SK-N-SH (cell line): ENCODE measurements at regions not wholly inside any gene's neighbourhood (a gene's known extent, or its start where the extent isn't known, plus 50 kb on each side); places are given as distances from the start of the nearest gene placed in this dataset.

Experiments used
- CTCF ChIA-PET: fragments of 300-600, 350-600 bp; formaldehyde crosslinking; extraction: SDS; loops from one replicate; lab custom pipeline; 2021; lab: Yijun Ruan, JAX
- POLR2A ChIA-PET: fragments of 350-600 bp; sonication (Branson Sonifier 250); formaldehyde crosslinking; extraction: SDS; loops from one replicate; lab custom pipeline; 2020; ENCODE audit warnings: antibody characterized with exemption, inconsistent platforms; lab: Yijun Ruan, JAX
- DNase-seq: peaks from one replicate; pipeline ENCODE4 v3.0.0; 2012
- H2AFZ ChIP-seq: fragments of 200-600 bp; sonication (generic); 2 replicates; pipeline ENCODE4 v1.8.1; 2016; ENCODE audit warnings: antibody characterized with exemption, mild to moderate bottlenecking, low read depth
- H3F3A ChIP-seq: fragments of 200-600 bp; sonication (generic); replicated peaks from 2 replicates; pipeline ENCODE3; 2016; ENCODE audit warnings: antibody characterized with exemption, mild to moderate bottlenecking; ENCODE audit not compliant: insufficient read depth
- H3K27ac ChIP-seq, 2 experiments: fragments of 200-500 bp in 1 of 2; fragments of 200-600 bp in 1 of 2; sonication (Bioruptor generic) in 1 of 2; sonication (generic), shearing (Covaris generic) in 1 of 2; 2 replicates each; pipeline versions ENCODE4 v1.5.1 to v1.6.1; 2014 to 2016; ENCODE audit warnings: low read depth in 2 of 2, inconsistent platforms in 1 of 2, low read length in 1 of 2, mild to moderate bottlenecking in 1 of 2, mixed read lengths in 1 of 2
- H3K27me3 ChIP-seq: fragments of 200-600 bp; sonication (generic), shearing (Covaris generic); 2 replicates; pipeline ENCODE4 v1.6.1; 2016; ENCODE audit warnings: mixed run types; ENCODE audit not compliant: insufficient read depth
- H3K36me3 ChIP-seq, 2 experiments: fragments of 200-500 bp in 1 of 2; fragments of 200-600 bp in 1 of 2; sonication (Bioruptor generic) in 1 of 2; sonication (generic) in 1 of 2; replicated peaks in 1 of 2; 2 replicates each; pipeline versions ENCODE3 to v1.5.1; 2014 to 2016; ENCODE audit warnings: low read length in 1 of 2, mild to moderate bottlenecking in 1 of 2; ENCODE audit not compliant: insufficient read depth in 2 of 2, control insufficient read depth in 1 of 2
- H3K4me1 ChIP-seq, 2 experiments: fragments of 200-500 bp in 1 of 2; fragments of 200-600 bp in 1 of 2; sonication (Bioruptor generic) in 1 of 2; sonication (generic), shearing (Covaris generic) in 1 of 2; 2 replicates each; pipeline versions ENCODE4 v1.5.1 to v1.6.1; 2014 to 2016; ENCODE audit warnings: low read depth in 1 of 2, low read length in 1 of 2, mixed run types in 1 of 2; ENCODE audit not compliant: insufficient read depth in 2 of 2, control insufficient read depth in 1 of 2
- H3K4me2 ChIP-seq: fragments of 200-600 bp; sonication (generic), shearing (Covaris generic); 2 replicates; pipeline ENCODE4 v1.6.1; 2017; ENCODE audit warnings: mixed run types
- H3K4me3 ChIP-seq, 2 experiments: fragments of 200-500 bp in 1 of 2; fragments of 200-600 bp in 1 of 2; sonication (Bioruptor generic) in 1 of 2; sonication (generic), shearing (Covaris generic) in 1 of 2; 2 replicates each; pipeline versions ENCODE4 v1.5.1 to v1.8.1; 2014 to 2016; ENCODE audit warnings: low read depth in 2 of 2, inconsistent platforms in 1 of 2, low read length in 1 of 2, mild to moderate bottlenecking in 1 of 2, mixed read lengths in 1 of 2, moderate library complexity in 1 of 2
- H3K79me2 ChIP-seq: fragments of 200-600 bp; sonication (generic); 2 replicates; pipeline ENCODE4 v1.8.1; 2017; ENCODE audit warnings: mild to moderate bottlenecking; ENCODE audit not compliant: insufficient read depth
- H3K9ac ChIP-seq: fragments of 200-600 bp; sonication (generic); 2 replicates; pipeline ENCODE4 v1.6.1; 2017; ENCODE audit warnings: mixed run types
- H3K9me2 ChIP-seq: fragments of 200-600 bp; sonication (generic); 2 replicates; pipeline ENCODE4 v1.6.1; 2017; ENCODE audit warnings: mixed run types
- H3K9me3 ChIP-seq: fragments of 200-600 bp; sonication (generic); 2 replicates; pipeline ENCODE4 v1.6.1; 2017; ENCODE audit warnings: mixed run types, mild to moderate bottlenecking, moderate library complexity
- H4K20me1 ChIP-seq: fragments of 200-600 bp; sonication (generic); 2 replicates; pipeline ENCODE4 v1.6.1; 2017; ENCODE audit warnings: mild to moderate bottlenecking, mixed run types; ENCODE audit not compliant: insufficient read depth
- EP300 ChIP-seq, 2 experiments: IDR thresholded peaks; 2 replicates each; pipeline versions ENCODE4 v1.4.0 to v1.6.1; 2012; ENCODE audit warnings: borderline replicate concordance in 1 of 2, low read depth in 1 of 2, low read length in 1 of 2
- EZH2phosphoT487 ChIP-seq: fragments of 200-600 bp; sonication (generic); IDR thresholded peaks from 2 replicates; pipeline ENCODE4 v1.6.1; 2017; ENCODE audit warnings: low read depth, mixed run types, mild to moderate bottlenecking, antibody characterized with exemption, moderate library complexity, borderline replicate concordance
- IRF3 ChIP-seq: fragments of 150-350 bp; IDR thresholded peaks from 2 replicates; pipeline ENCODE4 v1.6.1; 2016; ENCODE audit warnings: mild to moderate bottlenecking, low read depth, low read length
- JUND ChIP-seq: IDR thresholded peaks from 2 replicates; pipeline ENCODE4 v1.4.0; 2012
- NRF1 ChIP-seq: IDR thresholded peaks from 2 replicates; pipeline ENCODE4 v1.6.1; 2012; ENCODE audit warnings: low read depth, mild to moderate bottlenecking, low read length
- POLR2AphosphoS5 ChIP-seq: IDR thresholded peaks from 2 replicates; pipeline ENCODE4 v1.6.1; 2012; ENCODE audit warnings: low read depth, low read length
- RAD21 ChIP-seq: IDR thresholded peaks from 2 replicates; pipeline ENCODE4 v1.6.1; 2012; ENCODE audit warnings: mild to moderate bottlenecking, low read length
- RCOR1 ChIP-seq: fragments of 150-350 bp; IDR thresholded peaks from 2 replicates; pipeline ENCODE4 v1.6.1; 2017; ENCODE audit warnings: antibody characterized with exemption, low read length
- RFX5 ChIP-seq: IDR thresholded peaks from 2 replicates; pipeline ENCODE4 v1.6.1; 2012; ENCODE audit warnings: mild to moderate bottlenecking, improper control_type of control experiment, low read length
- SIN3A ChIP-seq: IDR thresholded peaks from 2 replicates; pipeline ENCODE4 v1.6.1; 2012; ENCODE audit warnings: low read depth, mild to moderate bottlenecking, low read length, moderate library complexity, borderline replicate concordance
- TAF1 ChIP-seq: IDR thresholded peaks from 2 replicates; pipeline ENCODE4 v1.6.1; 2012; ENCODE audit warnings: low read depth, mild to moderate bottlenecking, low read length, moderate library complexity, borderline replicate concordance
- WGBS: methylation state at CpG from one replicate; pipeline ENCODE4 v1.1.6; 2017; ENCODE audit warnings: low lambda C conversion rate; 5-methylcytosine and 5-hydroxymethylcytosine counted together
- TF ChIP-seq, protein P1 (sequence below): IDR thresholded peaks from 2 replicates; pipeline ENCODE4 v1.4.0; 2012; ENCODE audit warnings: low read depth, borderline replicate concordance
- TF ChIP-seq, protein P2 (sequence below): IDR thresholded peaks from 2 replicates; pipeline ENCODE4 v1.4.0; 2012; ENCODE audit warnings: low read depth, borderline replicate concordance
- TF ChIP-seq, protein P3 (sequence below): IDR thresholded peaks from 2 replicates; pipeline ENCODE4; 2012

- H3K36me3 ChIP-seq, result no peaks in the 10 kb centered on the region
- no peaks in the 10 kb centered on the region for H3K27me3 ChIP-seq
- POLR2A ChIA-PET, result no interaction called here
- no peaks in the 10 kb centered on the region for H3K79me2 ChIP-seq
- H3K27ac ChIP-seq, result no peak overlapping the region
- DNase-seq, result no peak
- no peak overlapping the region for H3K4me2 ChIP-seq
- no peak overlapping the region for H3K4me3 ChIP-seq
- peaks cover 0 to 3% of the 10 kb centered on the region in 2 experiments; a peak in 3 of 4 replicates for H3K4me1 ChIP-seq
- 65% methylated on average over 3 of the region's 3 CpGs for WGBS
- no peaks in the 10 kb centered on the region for H3K9me2 ChIP-seq
- H3K9ac ChIP-seq, result no peak overlapping the region
- H4K20me1 ChIP-seq, result no peaks in the 10 kb centered on the region
- H3K9me3 ChIP-seq, result no peaks in the 10 kb centered on the region
- H2AFZ ChIP-seq, result no peak overlapping the region
- H3F3A ChIP-seq, result no peaks in the 10 kb centered on the region
- CTCF ChIA-PET, result interaction anchor here (1.1 kb wide), 1 partner anchor 17 kb away, joined by 3 read pairs; no protein-coding TSS in a partner anchor
- TF ChIP-seq NRF1 (no peak), EP300 (IDR thresholded peaks at IDR 0.05; ENCODE audit: borderline replicate concordance in 1 of 2, low read depth in 1 of 2, low read length in 1 of 2) (no peak), RFX5 (no peak), POLR2AphosphoS5 (no peak), RCOR1 (no peak), IRF3 (no peak), EZH2phosphoT487 (no peak), RAD21 (no peak), TAF1 (no peak), SIN3A (no peak), JUND (no peak)
- TF ChIP-seq, protein P1, sequence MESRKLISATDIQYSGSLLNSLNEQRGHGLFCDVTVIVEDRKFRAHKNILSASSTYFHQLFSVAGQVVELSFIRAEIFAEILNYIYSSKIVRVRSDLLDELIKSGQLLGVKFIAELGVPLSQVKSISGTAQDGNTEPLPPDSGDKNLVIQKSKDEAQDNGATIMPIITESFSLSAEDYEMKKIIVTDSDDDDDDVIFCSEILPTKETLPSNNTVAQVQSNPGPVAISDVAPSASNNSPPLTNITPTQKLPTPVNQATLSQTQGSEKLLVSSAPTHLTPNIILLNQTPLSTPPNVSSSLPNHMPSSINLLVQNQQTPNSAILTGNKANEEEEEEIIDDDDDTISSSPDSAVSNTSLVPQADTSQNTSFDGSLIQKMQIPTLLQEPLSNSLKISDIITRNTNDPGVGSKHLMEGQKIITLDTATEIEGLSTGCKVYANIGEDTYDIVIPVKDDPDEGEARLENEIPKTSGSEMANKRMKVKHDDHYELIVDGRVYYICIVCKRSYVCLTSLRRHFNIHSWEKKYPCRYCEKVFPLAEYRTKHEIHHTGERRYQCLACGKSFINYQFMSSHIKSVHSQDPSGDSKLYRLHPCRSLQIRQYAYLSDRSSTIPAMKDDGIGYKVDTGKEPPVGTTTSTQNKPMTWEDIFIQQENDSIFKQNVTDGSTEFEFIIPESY, result no peak
- TF ChIP-seq, protein P2, sequence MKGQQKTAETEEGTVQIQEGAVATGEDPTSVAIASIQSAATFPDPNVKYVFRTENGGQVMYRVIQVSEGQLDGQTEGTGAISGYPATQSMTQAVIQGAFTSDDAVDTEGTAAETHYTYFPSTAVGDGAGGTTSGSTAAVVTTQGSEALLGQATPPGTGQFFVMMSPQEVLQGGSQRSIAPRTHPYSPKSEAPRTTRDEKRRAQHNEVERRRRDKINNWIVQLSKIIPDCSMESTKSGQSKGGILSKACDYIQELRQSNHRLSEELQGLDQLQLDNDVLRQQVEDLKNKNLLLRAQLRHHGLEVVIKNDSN, result no peak
- TF ChIP-seq, protein P3, sequence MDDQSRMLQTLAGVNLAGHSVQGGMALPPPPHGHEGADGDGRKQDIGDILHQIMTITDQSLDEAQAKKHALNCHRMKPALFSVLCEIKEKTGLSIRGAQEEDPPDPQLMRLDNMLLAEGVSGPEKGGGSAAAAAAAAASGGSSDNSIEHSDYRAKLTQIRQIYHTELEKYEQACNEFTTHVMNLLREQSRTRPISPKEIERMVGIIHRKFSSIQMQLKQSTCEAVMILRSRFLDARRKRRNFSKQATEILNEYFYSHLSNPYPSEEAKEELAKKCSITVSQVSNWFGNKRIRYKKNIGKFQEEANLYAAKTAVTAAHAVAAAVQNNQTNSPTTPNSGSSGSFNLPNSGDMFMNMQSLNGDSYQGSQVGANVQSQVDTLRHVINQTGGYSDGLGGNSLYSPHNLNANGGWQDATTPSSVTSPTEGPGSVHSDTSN, result no peak
Observed at GRCh38 chr4:15345134-15345533, 82.7 kb upstream of the C1QTNF7 start.
